K562 (cell line): ENCODE measurements at regions not wholly inside any gene's neighbourhood (a gene's known extent, or its start where the extent isn't known, plus 50 kb on each side); places are given as distances from the start of the nearest gene placed in this dataset.

Source experiments
- CTBP1 ChIP-seq: fragments of 450-650 bp; IDR thresholded peaks from 2 replicates; pipeline ENCODE4 v1.6.1; 2016; ENCODE audit warnings: borderline replicate concordance
- MTA2 ChIP-seq: fragments of 450-650 bp; IDR thresholded peaks from 2 replicates; pipeline ENCODE4 v1.6.1; 2016; ENCODE audit warnings: low read depth
- NCOA1 ChIP-seq: fragments of 450-650 bp; IDR thresholded peaks from 2 replicates; pipeline ENCODE4 v1.6.1; 2016; ENCODE audit warnings: low read depth
- PCBP2 ChIP-seq: fragments of 200-400 bp; formaldehyde crosslinking; IDR thresholded peaks from 2 replicates; pipeline ENCODE4 v1.6.1; 2018; ENCODE audit warnings: low read length, low read depth, mild to moderate bottlenecking, moderate library complexity; ENCODE audit not compliant: poor library complexity, severe bottlenecking
- SIN3A ChIP-seq, 2 experiments: fragments of 150-350 bp in 1 of 2; IDR thresholded peaks; 2 replicates each; pipeline ENCODE4 v1.6.1; 2011 to 2016; ENCODE audit warnings: borderline replicate concordance in 2 of 2, low read depth in 2 of 2, low read length in 2 of 2, mild to moderate bottlenecking in 2 of 2, moderate library complexity in 2 of 2; ENCODE audit not compliant: control insufficient read depth in 1 of 2
- STAT5B ChIP-seq: fragments of 250-450 bp; sonication (Bioruptor Pico); IDR thresholded peaks from 2 replicates; pipeline ENCODE4 v1.8.0; 2021; ENCODE audit warnings: mild to moderate bottlenecking, inconsistent platforms
- ZNF436 ChIP-seq: fragments of 250-450, 450-650 bp; sonication (Bioruptor Pico); formaldehyde crosslinking; IDR thresholded peaks from 2 replicates; pipeline ENCODE4 v1.7.0; 2020; ENCODE audit warnings: mild to moderate bottlenecking
- ZNF583 ChIP-seq: fragments of 250-450 bp; sonication (Bioruptor Pico); IDR thresholded peaks from 2 replicates; pipeline ENCODE4 v1.4.0; 2020
- TF ChIP-seq, protein P1 (sequence below): fragments of 450-650 bp; IDR thresholded peaks from 2 replicates; pipeline ENCODE4 v1.6.1; 2016; ENCODE audit warnings: mild to moderate bottlenecking, moderate library complexity
- TF ChIP-seq, protein P2 (sequence below), 2 experiments: fragments of 450-650 bp; IDR thresholded peaks; 2 replicates each; pipeline ENCODE4 v1.6.1; 2016
- TF ChIP-seq, protein P3 (sequence below): fragments of 450-650 bp; formaldehyde crosslinking; IDR thresholded peaks from 2 replicates; pipeline ENCODE4 v1.4.0; 2022; ENCODE audit warnings: missing genetic modification characterization
- TF ChIP-seq, protein P4 (sequence below): sonication (generic); formaldehyde crosslinking; IDR thresholded peaks from 2 replicates; pipeline ENCODE4 v1.8.0; 2022; ENCODE audit warnings: missing genetic modification reagents, mild to moderate bottlenecking, borderline replicate concordance

DNA sequence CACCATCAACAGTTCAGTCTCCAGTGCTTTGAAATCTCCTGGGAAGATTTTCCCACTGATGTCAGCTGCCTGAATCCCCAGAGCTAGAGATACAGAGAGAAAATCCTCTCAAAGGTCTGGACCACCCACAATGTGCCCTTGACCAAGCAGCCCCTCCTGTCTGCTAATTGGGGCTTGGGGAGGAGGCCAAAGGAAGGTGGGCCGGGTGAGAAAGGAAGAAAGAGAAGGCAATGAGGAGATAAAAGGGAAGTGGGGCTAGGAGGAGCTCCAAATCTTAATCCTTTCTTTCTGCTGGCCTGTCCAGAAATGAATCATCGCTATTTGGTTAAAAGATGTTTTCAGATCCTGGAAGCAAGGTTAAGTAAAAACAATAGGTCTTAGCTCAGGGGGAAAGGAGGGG, 322.9 kb downstream of the BCL11B start (continued):
- TF ChIP-seq, protein P1, sequence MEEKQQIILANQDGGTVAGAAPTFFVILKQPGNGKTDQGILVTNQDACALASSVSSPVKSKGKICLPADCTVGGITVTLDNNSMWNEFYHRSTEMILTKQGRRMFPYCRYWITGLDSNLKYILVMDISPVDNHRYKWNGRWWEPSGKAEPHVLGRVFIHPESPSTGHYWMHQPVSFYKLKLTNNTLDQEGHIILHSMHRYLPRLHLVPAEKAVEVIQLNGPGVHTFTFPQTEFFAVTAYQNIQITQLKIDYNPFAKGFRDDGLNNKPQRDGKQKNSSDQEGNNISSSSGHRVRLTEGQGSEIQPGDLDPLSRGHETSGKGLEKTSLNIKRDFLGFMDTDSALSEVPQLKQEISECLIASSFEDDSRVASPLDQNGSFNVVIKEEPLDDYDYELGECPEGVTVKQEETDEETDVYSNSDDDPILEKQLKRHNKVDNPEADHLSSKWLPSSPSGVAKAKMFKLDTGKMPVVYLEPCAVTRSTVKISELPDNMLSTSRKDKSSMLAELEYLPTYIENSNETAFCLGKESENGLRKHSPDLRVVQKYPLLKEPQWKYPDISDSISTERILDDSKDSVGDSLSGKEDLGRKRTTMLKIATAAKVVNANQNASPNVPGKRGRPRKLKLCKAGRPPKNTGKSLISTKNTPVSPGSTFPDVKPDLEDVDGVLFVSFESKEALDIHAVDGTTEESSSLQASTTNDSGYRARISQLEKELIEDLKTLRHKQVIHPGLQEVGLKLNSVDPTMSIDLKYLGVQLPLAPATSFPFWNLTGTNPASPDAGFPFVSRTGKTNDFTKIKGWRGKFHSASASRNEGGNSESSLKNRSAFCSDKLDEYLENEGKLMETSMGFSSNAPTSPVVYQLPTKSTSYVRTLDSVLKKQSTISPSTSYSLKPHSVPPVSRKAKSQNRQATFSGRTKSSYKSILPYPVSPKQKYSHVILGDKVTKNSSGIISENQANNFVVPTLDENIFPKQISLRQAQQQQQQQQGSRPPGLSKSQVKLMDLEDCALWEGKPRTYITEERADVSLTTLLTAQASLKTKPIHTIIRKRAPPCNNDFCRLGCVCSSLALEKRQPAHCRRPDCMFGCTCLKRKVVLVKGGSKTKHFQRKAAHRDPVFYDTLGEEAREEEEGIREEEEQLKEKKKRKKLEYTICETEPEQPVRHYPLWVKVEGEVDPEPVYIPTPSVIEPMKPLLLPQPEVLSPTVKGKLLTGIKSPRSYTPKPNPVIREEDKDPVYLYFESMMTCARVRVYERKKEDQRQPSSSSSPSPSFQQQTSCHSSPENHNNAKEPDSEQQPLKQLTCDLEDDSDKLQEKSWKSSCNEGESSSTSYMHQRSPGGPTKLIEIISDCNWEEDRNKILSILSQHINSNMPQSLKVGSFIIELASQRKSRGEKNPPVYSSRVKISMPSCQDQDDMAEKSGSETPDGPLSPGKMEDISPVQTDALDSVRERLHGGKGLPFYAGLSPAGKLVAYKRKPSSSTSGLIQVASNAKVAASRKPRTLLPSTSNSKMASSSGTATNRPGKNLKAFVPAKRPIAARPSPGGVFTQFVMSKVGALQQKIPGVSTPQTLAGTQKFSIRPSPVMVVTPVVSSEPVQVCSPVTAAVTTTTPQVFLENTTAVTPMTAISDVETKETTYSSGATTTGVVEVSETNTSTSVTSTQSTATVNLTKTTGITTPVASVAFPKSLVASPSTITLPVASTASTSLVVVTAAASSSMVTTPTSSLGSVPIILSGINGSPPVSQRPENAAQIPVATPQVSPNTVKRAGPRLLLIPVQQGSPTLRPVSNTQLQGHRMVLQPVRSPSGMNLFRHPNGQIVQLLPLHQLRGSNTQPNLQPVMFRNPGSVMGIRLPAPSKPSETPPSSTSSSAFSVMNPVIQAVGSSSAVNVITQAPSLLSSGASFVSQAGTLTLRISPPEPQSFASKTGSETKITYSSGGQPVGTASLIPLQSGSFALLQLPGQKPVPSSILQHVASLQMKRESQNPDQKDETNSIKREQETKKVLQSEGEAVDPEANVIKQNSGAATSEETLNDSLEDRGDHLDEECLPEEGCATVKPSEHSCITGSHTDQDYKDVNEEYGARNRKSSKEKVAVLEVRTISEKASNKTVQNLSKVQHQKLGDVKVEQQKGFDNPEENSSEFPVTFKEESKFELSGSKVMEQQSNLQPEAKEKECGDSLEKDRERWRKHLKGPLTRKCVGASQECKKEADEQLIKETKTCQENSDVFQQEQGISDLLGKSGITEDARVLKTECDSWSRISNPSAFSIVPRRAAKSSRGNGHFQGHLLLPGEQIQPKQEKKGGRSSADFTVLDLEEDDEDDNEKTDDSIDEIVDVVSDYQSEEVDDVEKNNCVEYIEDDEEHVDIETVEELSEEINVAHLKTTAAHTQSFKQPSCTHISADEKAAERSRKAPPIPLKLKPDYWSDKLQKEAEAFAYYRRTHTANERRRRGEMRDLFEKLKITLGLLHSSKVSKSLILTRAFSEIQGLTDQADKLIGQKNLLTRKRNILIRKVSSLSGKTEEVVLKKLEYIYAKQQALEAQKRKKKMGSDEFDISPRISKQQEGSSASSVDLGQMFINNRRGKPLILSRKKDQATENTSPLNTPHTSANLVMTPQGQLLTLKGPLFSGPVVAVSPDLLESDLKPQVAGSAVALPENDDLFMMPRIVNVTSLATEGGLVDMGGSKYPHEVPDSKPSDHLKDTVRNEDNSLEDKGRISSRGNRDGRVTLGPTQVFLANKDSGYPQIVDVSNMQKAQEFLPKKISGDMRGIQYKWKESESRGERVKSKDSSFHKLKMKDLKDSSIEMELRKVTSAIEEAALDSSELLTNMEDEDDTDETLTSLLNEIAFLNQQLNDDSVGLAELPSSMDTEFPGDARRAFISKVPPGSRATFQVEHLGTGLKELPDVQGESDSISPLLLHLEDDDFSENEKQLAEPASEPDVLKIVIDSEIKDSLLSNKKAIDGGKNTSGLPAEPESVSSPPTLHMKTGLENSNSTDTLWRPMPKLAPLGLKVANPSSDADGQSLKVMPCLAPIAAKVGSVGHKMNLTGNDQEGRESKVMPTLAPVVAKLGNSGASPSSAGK, result no peak
- TF ChIP-seq MTA2 (no peak), PCBP2 (no peak), STAT5B (CRISPR knock-in tag) (no peak), ZNF583 (CRISPR knock-in tag) (no peak), ZNF436 (CRISPR knock-in tag) (no peak), SIN3A (IDR thresholded peaks at IDR 0.05; ENCODE audit: borderline replicate concordance in 2 of 2, control insufficient read depth in 1 of 2, low read depth in 2 of 2, low read length in 2 of 2) (no peak), NCOA1 (no peak), CTBP1 (no peak)
- TF ChIP-seq, protein P2, sequence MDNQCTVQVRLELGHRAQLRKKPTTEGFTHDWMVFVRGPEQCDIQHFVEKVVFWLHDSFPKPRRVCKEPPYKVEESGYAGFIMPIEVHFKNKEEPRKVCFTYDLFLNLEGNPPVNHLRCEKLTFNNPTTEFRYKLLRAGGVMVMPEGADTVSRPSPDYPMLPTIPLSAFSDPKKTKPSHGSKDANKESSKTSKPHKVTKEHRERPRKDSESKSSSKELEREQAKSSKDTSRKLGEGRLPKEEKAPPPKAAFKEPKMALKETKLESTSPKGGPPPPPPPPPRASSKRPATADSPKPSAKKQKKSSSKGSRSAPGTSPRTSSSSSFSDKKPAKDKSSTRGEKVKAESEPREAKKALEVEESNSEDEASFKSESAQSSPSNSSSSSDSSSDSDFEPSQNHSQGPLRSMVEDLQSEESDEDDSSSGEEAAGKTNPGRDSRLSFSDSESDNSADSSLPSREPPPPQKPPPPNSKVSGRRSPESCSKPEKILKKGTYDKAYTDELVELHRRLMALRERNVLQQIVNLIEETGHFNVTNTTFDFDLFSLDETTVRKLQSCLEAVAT (IDR thresholded peaks at IDR 0.05), result no peak
- TF ChIP-seq, protein P3, sequence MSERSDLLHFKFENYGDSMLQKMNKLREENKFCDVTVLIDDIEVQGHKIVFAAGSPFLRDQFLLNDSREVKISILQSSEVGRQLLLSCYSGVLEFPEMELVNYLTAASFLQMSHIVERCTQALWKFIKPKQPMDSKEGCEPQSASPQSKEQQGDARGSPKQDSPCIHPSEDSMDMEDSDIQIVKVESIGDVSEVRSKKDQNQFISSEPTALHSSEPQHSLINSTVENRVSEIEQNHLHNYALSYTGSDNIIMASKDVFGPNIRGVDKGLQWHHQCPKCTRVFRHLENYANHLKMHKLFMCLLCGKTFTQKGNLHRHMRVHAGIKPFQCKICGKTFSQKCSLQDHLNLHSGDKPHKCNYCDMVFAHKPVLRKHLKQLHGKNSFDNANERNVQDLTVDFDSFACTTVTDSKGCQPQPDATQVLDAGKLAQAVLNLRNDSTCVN, result no peak
- TF ChIP-seq, protein P4, sequence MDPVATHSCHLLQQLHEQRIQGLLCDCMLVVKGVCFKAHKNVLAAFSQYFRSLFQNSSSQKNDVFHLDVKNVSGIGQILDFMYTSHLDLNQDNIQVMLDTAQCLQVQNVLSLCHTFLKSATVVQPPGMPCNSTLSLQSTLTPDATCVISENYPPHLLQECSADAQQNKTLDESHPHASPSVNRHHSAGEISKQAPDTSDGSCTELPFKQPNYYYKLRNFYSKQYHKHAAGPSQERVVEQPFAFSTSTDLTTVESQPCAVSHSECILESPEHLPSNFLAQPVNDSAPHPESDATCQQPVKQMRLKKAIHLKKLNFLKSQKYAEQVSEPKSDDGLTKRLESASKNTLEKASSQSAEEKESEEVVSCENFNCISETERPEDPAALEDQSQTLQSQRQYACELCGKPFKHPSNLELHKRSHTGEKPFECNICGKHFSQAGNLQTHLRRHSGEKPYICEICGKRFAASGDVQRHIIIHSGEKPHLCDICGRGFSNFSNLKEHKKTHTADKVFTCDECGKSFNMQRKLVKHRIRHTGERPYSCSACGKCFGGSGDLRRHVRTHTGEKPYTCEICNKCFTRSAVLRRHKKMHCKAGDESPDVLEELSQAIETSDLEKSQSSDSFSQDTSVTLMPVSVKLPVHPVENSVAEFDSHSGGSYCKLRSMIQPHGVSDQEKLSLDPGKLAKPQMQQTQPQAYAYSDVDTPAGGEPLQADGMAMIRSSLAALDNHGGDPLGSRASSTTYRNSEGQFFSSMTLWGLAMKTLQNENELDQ (CRISPR knock-in tag), result no peak
